Panc1 (cell line): ENCODE measurements at regions not wholly inside any gene's neighbourhood (a gene's known extent, or its start where the extent isn't known, plus 50 kb on each side); places are given as distances from the start of the nearest gene placed in this dataset.

Experiments used
- ATAC-seq: fragments of 200-7000 bp; cut with Tn5 transposase; 2 replicates; pipeline ENCODE4 v1.9.1; 2020; ENCODE audit warnings: mild to moderate bottlenecking, moderate library complexity
- BruUV-seq: library from RNA; stranded (reverse); fragments of 400-500 nt; replicated peaks from 2 replicates; lab custom pipeline; 2021; lab: Mats Ljungman, UMichigan
- CTCF ChIA-PET: fragments of 300-600 bp; sonication (Branson Sonifier 250); formaldehyde crosslinking; loops from one replicate; lab custom pipeline; 2022; ENCODE audit warnings: antibody characterized with exemption; lab: Charles Lee
- POLR2A ChIA-PET: fragments of 300-600 bp; sonication (Branson Sonifier 250); formaldehyde crosslinking; loops from one replicate; lab custom pipeline; 2022; ENCODE audit warnings: antibody characterized with exemption; lab: Charles Lee
- DNase-seq: peaks from one replicate; pipeline ENCODE4 v3.0.0-alpha.2; 2010; ENCODE audit warnings: low read depth, low spot score
- H3K27ac ChIP-seq: 2 replicates; pipeline ENCODE4 v1.5.1; 2011; ENCODE audit warnings: mild to moderate bottlenecking, low read length, inconsistent platforms
- H3K27me3 ChIP-seq: fragments of 200-500 bp; sonication (Bioruptor generic); 2 replicates; pipeline ENCODE4 v1.6.0; 2014; ENCODE audit warnings: low read length, inconsistent platforms; ENCODE audit not compliant: control insufficient read depth, insufficient read depth
- H3K36me3 ChIP-seq: fragments of 200-500 bp; sonication (Bioruptor generic); 2 replicates; pipeline ENCODE4 v1.5.1; 2014; ENCODE audit warnings: inconsistent platforms, mild to moderate bottlenecking, low read length, moderate library complexity; ENCODE audit not compliant: control insufficient read depth, insufficient read depth
- H3K4me1 ChIP-seq: 2 replicates; pipeline ENCODE4 v1.5.1; 2011; ENCODE audit warnings: inconsistent platforms, mild to moderate bottlenecking, low read length, moderate library complexity; ENCODE audit not compliant: control insufficient read depth, insufficient read depth
- H3K4me3 ChIP-seq, 2 experiments: 2 replicates each; pipeline ENCODE4 v1.5.1; 2011 to 2012; ENCODE audit warnings: low read depth in 2 of 2, low read length in 2 of 2, mild to moderate bottlenecking in 2 of 2, inconsistent platforms in 1 of 2, moderate library complexity in 1 of 2
- H3K9me3 ChIP-seq: fragments of 200-500 bp; sonication (Bioruptor generic); 2 replicates; pipeline ENCODE4 v1.5.1; 2014; ENCODE audit warnings: low read depth, mild to moderate bottlenecking, inconsistent platforms, low read length, moderate library complexity; ENCODE audit not compliant: control insufficient read depth, insufficient read depth
- CTCF ChIP-seq: fragments of 450-650 bp; IDR thresholded peaks from 2 replicates; pipeline ENCODE4 v1.5.1; 2017; ENCODE audit warnings: mild to moderate bottlenecking
- POLR2AphosphoS5 ChIP-seq: IDR thresholded peaks from 2 replicates; pipeline ENCODE4 v1.6.1; 2012; ENCODE audit warnings: mild to moderate bottlenecking, low read depth, low read length, moderate library complexity
- REST ChIP-seq, 2 experiments: IDR thresholded peaks; 2 replicates each; pipeline ENCODE4 v1.6.1; 2011 to 2012; ENCODE audit warnings: low read depth in 2 of 2, control low read depth in 1 of 2, low read length in 1 of 2, mild to moderate bottlenecking in 1 of 2, moderate library complexity in 1 of 2; ENCODE audit not compliant: insufficient read depth in 1 of 2
- SIN3A ChIP-seq: IDR thresholded peaks from 2 replicates; pipeline ENCODE4 v1.6.1; 2012; ENCODE audit warnings: low read depth, mild to moderate bottlenecking, low read length, moderate library complexity, borderline replicate concordance; ENCODE audit not compliant: insufficient read depth
- TCF7L2 ChIP-seq: IDR thresholded peaks from 2 replicates; pipeline ENCODE4 v1.6.1; 2011; ENCODE audit warnings: mild to moderate bottlenecking, low read depth, low read length, inconsistent platforms
- in situ Hi-C: cut with HindIII; loops from 2 replicates; pipeline ENCODE4 v1.10.0; 2016; ENCODE audit warnings: low sequenced_read_pairs, low pct_unique_long_range_greater_than_20kb
- intact Hi-C: fragments of 100-400 bp; cut with micrococcal nuclease; formaldehyde crosslinking; loops from one replicate; pipeline ENCODE4 v1.10.0; 2022; ENCODE audit not compliant: unreplicated experiment

- ATAC-seq (no peak), DNase-seq (no peak)
- in situ Hi-C loops (no loop called here), intact Hi-C loops (no loop called here)
- CTCF ChIA-PET, result no interaction called here
- no peak for TF ChIP-seq CTCF
- no peak for TF ChIP-seq POLR2AphosphoS5
- TF ChIP-seq TCF7L2, result no peak
- no peak for TF ChIP-seq REST (IDR thresholded peaks at IDR 0.05; ENCODE audit: insufficient read depth in 1 of 2, low read depth in 2 of 2, low read length in 1 of 2)
- no peak for TF ChIP-seq SIN3A
- Histone ChIP-seq H3K9me3 (no peaks in the 10 kb centered on the region), H3K36me3 (no peaks in the 10 kb centered on the region), H3K27ac (no peak overlapping the region), H3K4me1 (no peaks in the 10 kb centered on the region), H3K4me3 (no peak overlapping the region), H3K27me3 (no peaks in the 10 kb centered on the region; the same call in 1 of the 2 replicates)
- no TSS peak for BruUV-seq
- POLR2A ChIA-PET, result no interaction called here
Measured at GRCh38 chr2:40556739-40557138, 104.8 kb upstream of the SLC8A1 start.

GRCh38 chr2:40558761-40559160, 106.9 kb upstream of the SLC8A1 start:
- DNase-seq (no peak), ATAC-seq (no peak)
- H3K27ac ChIP-seq, result no peak overlapping the region
- TF ChIP-seq REST (IDR thresholded peaks at IDR 0.05; ENCODE audit: insufficient read depth in 1 of 2, low read depth in 2 of 2, low read length in 1 of 2) (no peak), POLR2AphosphoS5 (no peak), SIN3A (no peak), CTCF (no peak), TCF7L2 (no peak)
- in situ Hi-C loops (no loop called here), intact Hi-C loops (no loop called here)
- no peaks in the 10 kb centered on the region for H3K36me3 ChIP-seq
- no peaks in the 10 kb centered on the region for H3K9me3 ChIP-seq
- no peak overlapping the region for H3K4me3 ChIP-seq
- no peaks in the 10 kb centered on the region for H3K4me1 ChIP-seq
- ChIA-PET POLR2A (no interaction called here), CTCF (no interaction called here)
- H3K27me3 ChIP-seq, result no peaks in the 10 kb centered on the region; the same call in 1 of the 2 replicates
- no TSS peak for BruUV-seq
